GM12873 (cell line): ENCODE measurements at regions not wholly inside any gene's neighbourhood (a gene's known extent, or its start where the extent isn't known, plus 50 kb on each side); places are given as distances from the start of the nearest gene placed in this dataset.

Source experiments
- TF ChIP-seq, protein P1 (sequence below): IDR thresholded peaks from 2 replicates; pipeline ENCODE4 v1.5.1; 2012; ENCODE audit warnings: low read depth, mild to moderate bottlenecking, moderate library complexity, low read length, control low read depth; ENCODE audit not compliant: insufficient read depth; ENCODE audit errors: missing control alignments

- TF ChIP-seq, protein P1, sequence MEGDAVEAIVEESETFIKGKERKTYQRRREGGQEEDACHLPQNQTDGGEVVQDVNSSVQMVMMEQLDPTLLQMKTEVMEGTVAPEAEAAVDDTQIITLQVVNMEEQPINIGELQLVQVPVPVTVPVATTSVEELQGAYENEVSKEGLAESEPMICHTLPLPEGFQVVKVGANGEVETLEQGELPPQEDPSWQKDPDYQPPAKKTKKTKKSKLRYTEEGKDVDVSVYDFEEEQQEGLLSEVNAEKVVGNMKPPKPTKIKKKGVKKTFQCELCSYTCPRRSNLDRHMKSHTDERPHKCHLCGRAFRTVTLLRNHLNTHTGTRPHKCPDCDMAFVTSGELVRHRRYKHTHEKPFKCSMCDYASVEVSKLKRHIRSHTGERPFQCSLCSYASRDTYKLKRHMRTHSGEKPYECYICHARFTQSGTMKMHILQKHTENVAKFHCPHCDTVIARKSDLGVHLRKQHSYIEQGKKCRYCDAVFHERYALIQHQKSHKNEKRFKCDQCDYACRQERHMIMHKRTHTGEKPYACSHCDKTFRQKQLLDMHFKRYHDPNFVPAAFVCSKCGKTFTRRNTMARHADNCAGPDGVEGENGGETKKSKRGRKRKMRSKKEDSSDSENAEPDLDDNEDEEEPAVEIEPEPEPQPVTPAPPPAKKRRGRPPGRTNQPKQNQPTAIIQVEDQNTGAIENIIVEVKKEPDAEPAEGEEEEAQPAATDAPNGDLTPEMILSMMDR, result no peak
Measured at GRCh38 chr17:13171790-13172189, 154.0 kb upstream of the ELAC2 start.

GRCh38 chr17:13162361-13162760 lies 144.5 kb upstream of the ELAC2 start:
- TF ChIP-seq, protein P1, result no peak

- TF ChIP-seq, protein P1, result no peak
Measured at GRCh38 chr17:13160790-13161189, 143.0 kb upstream of the ELAC2 start.

- TF ChIP-seq, protein P1, result no peak
Measured at GRCh38 chr17:13160296-13160695, 142.5 kb upstream of the ELAC2 start.

GRCh38 chr17:13158494-13159240 lies 140.8 kb upstream of the ELAC2 start:
- TF ChIP-seq, protein P1, result no peak

DNA sequence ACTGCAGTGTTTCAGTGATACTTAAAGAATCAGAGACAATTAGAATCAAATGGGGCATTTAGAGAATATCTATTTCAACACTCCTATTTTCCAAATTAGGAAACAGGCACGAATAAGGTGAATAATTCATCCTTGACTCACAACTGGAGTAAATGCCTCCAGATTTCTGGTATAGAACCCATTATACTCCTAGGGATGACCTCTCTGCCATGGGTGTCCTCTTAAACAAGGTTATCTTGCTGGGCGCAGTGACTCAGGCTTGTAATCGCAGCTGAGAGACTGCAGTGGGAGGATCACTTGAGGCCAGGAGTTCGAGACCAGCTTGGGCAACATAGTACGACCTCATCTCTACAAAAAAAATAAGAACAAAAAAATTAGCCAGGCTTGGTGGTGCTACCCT lies 139.8 kb upstream of the ELAC2 start:
- TF ChIP-seq, protein P1, result no peak

DNA sequence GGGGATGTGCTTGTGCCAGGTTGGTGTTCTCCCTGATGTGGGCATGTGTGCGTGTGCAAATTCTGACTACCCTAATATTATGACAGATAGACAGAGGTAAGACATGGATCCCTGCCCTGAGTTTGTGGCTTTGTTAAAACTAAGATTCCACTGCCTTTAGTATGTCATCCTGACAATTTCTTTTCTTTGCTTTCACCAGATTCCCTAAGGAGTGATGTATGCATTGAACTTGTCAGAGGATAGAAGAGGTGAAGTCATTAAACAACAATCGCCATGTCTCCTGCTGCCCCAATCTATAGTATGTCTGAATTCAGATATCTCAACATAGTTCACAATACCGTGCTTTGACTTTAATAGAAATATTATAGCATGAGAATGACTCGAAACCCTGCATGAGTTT lies 137.1 kb upstream of the ELAC2 start:
- TF ChIP-seq, protein P1, result no peak
